NT2/D1 (cell line): ENCODE measurements at regions not wholly inside any gene's neighbourhood (a gene's known extent, or its start where the extent isn't known, plus 50 kb on each side); places are given as distances from the start of the nearest gene placed in this dataset.

ENCODE experiments used
- DNase-seq: peaks from one replicate; pipeline ENCODE4 v3.0.0-alpha.2; 2011; ENCODE audit warnings: low read depth, low spot score
- H3K27me3 ChIP-seq: 2 replicates; pipeline ENCODE4 v1.6.0; 2011; ENCODE audit warnings: mild to moderate bottlenecking; ENCODE audit not compliant: insufficient read length, insufficient read depth
- H3K36me3 ChIP-seq: 2 replicates; pipeline ENCODE4 v1.6.1; 2011; ENCODE audit warnings: mild to moderate bottlenecking, low read length, mixed read lengths; ENCODE audit not compliant: insufficient read depth, insufficient read length
- H3K4me1 ChIP-seq: 2 replicates; pipeline ENCODE4 v1.5.1; 2011; ENCODE audit not compliant: insufficient read depth, insufficient read length
- H3K4me3 ChIP-seq: 2 replicates; pipeline ENCODE4 v1.5.1; 2011; ENCODE audit warnings: low read depth; ENCODE audit not compliant: insufficient read length
- H3K9ac ChIP-seq: 2 replicates; pipeline ENCODE4 v1.6.0; 2011; ENCODE audit warnings: low read depth; ENCODE audit not compliant: insufficient read length
- H3K9me3 ChIP-seq: 2 replicates; pipeline ENCODE4 v1.5.1; 2011; ENCODE audit warnings: mild to moderate bottlenecking, low read length; ENCODE audit not compliant: insufficient read depth
- SUZ12 ChIP-seq: IDR thresholded peaks from 2 replicates; pipeline ENCODE4 v1.6.1; 2011; ENCODE audit not compliant: insufficient read length, insufficient read depth; ENCODE audit errors: extremely low read depth
- YY1 ChIP-seq: IDR thresholded peaks from 2 replicates; pipeline ENCODE4 v1.6.1; 2011; ENCODE audit not compliant: insufficient read length, insufficient read depth
- ZNF274 ChIP-seq: IDR thresholded peaks from 2 replicates; pipeline ENCODE4 v1.6.1; 2011; ENCODE audit warnings: mild to moderate bottlenecking, low read depth, low read length

GRCh38 chr5:40021007-40021406 lies 596.2 kb upstream of the DAB2 start:
- TF ChIP-seq YY1: no peak
- TF ChIP-seq ZNF274: no peak
- Histone ChIP-seq H3K9me3 (no peaks in the 10 kb centered on the region), H3K4me1 (no peaks in the 10 kb centered on the region), H3K36me3 (no peaks in the 10 kb centered on the region), H3K4me3 (no peak overlapping the region), H3K9ac (no peak overlapping the region), H3K27me3 (no peaks in the 10 kb centered on the region)
- DNase-seq: no peak

GRCh38 chr5:40017918-40018317 lies 593.1 kb upstream of the DAB2 start:
- DNase-seq: no peak
- no peak overlapping the region for H3K9ac ChIP-seq
- no peaks in the 10 kb centered on the region for H3K9me3 ChIP-seq
- no peaks in the 10 kb centered on the region for H3K36me3 ChIP-seq
- TF ChIP-seq ZNF274 (no peak), SUZ12 (no peak), YY1 (no peak)
- H3K4me1 ChIP-seq: no peaks in the 10 kb centered on the region
- no peaks in the 10 kb centered on the region for H3K27me3 ChIP-seq
- no peak overlapping the region for H3K4me3 ChIP-seq

GRCh38 chr5:40017135-40017534 lies 592.4 kb upstream of the DAB2 start:
- H3K9ac ChIP-seq: no peak overlapping the region
- H3K4me3 ChIP-seq: no peak overlapping the region
- no peaks in the 10 kb centered on the region for H3K36me3 ChIP-seq
- no peaks in the 10 kb centered on the region for H3K9me3 ChIP-seq
- no peaks in the 10 kb centered on the region for H3K27me3 ChIP-seq
- DNase-seq: no peak
- no peak for TF ChIP-seq YY1
- no peak for TF ChIP-seq SUZ12
- no peak for TF ChIP-seq ZNF274
- no peaks in the 10 kb centered on the region for H3K4me1 ChIP-seq

GRCh38 chr5:40010436-40010835 lies 585.7 kb upstream of the DAB2 start:
- H3K9ac ChIP-seq: no peak overlapping the region
- H3K4me1 ChIP-seq: no peaks in the 10 kb centered on the region

GRCh38 chr5:40006260-40006659 lies 581.5 kb upstream of the DAB2 start:
- TF ChIP-seq YY1 (no peak), ZNF274 (no peak), SUZ12 (no peak)

More at GRCh38 chr5:40010436-40010835, 585.7 kb upstream of the DAB2 start:
- Histone ChIP-seq H3K4me3 (no peak overlapping the region), H3K9me3 (no peaks in the 10 kb centered on the region), H3K36me3 (no peaks in the 10 kb centered on the region), H3K27me3 (no peaks in the 10 kb centered on the region)
- TF ChIP-seq SUZ12: no peak
- TF ChIP-seq ZNF274: no peak
- TF ChIP-seq YY1: no peak
- DNase-seq: no peak

GRCh38 chr5:40001796-40002195 lies 577.0 kb upstream of the DAB2 start:
- Histone ChIP-seq H3K9me3 (no peaks in the 10 kb centered on the region), H3K36me3 (no peaks in the 10 kb centered on the region), H3K9ac (no peak overlapping the region), H3K27me3 (no peaks in the 10 kb centered on the region), H3K4me1 (no peaks in the 10 kb centered on the region), H3K4me3 (no peak overlapping the region)
- TF ChIP-seq YY1 (no peak), SUZ12 (no peak), ZNF274 (no peak)
- DNase-seq: no peak

More at GRCh38 chr5:40006260-40006659, 581.5 kb upstream of the DAB2 start:
- Histone ChIP-seq H3K9ac (no peak overlapping the region), H3K4me1 (no peaks in the 10 kb centered on the region), H3K27me3 (no peaks in the 10 kb centered on the region), H3K4me3 (no peak overlapping the region), H3K9me3 (no peaks in the 10 kb centered on the region), H3K36me3 (no peaks in the 10 kb centered on the region)
- no peak for DNase-seq

GRCh38 chr5:39998518-39998917 lies 573.7 kb upstream of the DAB2 start:
- no peaks in the 10 kb centered on the region for H3K9me3 ChIP-seq
- H3K36me3 ChIP-seq: no peaks in the 10 kb centered on the region
- no peaks in the 10 kb centered on the region for H3K27me3 ChIP-seq
- H3K9ac ChIP-seq: no peak overlapping the region
- TF ChIP-seq SUZ12: no peak
- no peaks in the 10 kb centered on the region for H3K4me1 ChIP-seq
- no peak overlapping the region for H3K4me3 ChIP-seq
- no peak for DNase-seq

- DNase-seq: no peak
- H3K9ac ChIP-seq: no peak overlapping the region
- TF ChIP-seq YY1 (no peak), ZNF274 (no peak), SUZ12 (no peak)
- H3K4me1 ChIP-seq: no peaks in the 10 kb centered on the region
- H3K27me3 ChIP-seq: no peaks in the 10 kb centered on the region
- no peaks in the 10 kb centered on the region for H3K9me3 ChIP-seq
- no peaks in the 10 kb centered on the region for H3K36me3 ChIP-seq
- H3K4me3 ChIP-seq: no peak overlapping the region
Observed at GRCh38 chr5:39995990-39996389, 571.2 kb upstream of the DAB2 start.
